GM23248 (cell line): ENCODE measurements at regions not wholly inside any gene's neighbourhood (a gene's known extent, or its start where the extent isn't known, plus 50 kb on each side); places are given as distances from the start of the nearest gene placed in this dataset.

Experiments
- EZH2 ChIP-seq: fragments of 200-600 bp; sonication (generic); IDR thresholded peaks from 2 replicates; pipeline ENCODE4 v1.6.1; 2018; ENCODE audit warnings: antibody characterized with exemption, mild to moderate bottlenecking; ENCODE audit not compliant: insufficient read depth, poor library complexity, severe bottlenecking
- EZH2phosphoT487 ChIP-seq: fragments of 200-600 bp; sonication (generic); IDR thresholded peaks from 2 replicates; pipeline ENCODE4 v1.6.1; 2018; ENCODE audit warnings: antibody characterized with exemption, moderate library complexity, mild to moderate bottlenecking, low read depth; ENCODE audit not compliant: insufficient read depth

DNA sequence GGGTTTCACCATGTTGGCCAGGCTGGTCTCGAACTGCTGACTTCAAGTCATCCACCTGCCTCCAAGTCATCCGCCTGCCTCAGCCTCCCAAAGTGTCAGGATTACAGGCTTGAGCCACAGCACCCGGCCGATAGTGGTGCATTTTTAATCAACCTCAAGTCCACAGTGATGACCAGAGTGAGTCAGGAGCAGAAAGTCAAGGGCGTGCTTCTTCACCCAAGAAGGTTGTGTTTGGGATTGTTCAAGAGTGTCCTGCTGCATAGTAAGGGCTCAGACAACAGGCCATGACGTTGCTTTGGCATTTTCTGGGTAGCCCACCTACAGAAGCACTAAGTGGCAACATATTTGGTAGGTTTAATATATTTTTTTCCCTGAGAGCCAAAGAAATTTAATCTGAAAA lies 108.3 kb upstream of the FAM20A start:
- TF ChIP-seq EZH2, result no peak
- no peak for TF ChIP-seq EZH2phosphoT487
